GM18909 (cell line): ENCODE measurements at regions not wholly inside any gene's neighbourhood (a gene's known extent, or its start where the extent isn't known, plus 50 kb on each side); places are given as distances from the start of the nearest gene placed in this dataset.

Source experiments
- ATAC-seq: cut with Tn5 transposase; IDR thresholded peaks from one replicate; pipeline ENCODE4 v1.9.1; 2021; ENCODE audit warnings: mild to moderate bottlenecking; ENCODE audit not compliant: unreplicated experiment, poor library complexity

DNA sequence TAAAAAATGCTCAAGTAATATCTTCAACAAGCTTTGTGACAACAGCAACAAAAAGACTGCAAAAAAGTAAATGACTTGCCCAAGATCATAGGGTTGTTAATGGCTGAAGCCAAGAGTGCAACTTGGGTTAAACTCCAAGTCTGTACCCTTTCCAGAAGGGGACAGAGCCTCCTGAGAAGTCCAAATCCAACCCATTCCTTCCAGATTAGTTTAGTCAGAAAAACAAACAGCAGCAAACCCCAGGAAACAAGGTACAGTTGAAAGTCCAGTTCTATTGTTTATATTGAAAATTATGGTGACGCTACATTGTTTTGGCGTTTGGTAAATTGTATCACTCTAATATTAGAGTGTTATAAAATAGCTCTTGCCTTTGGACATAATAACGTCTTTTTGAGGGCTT is 239.9 kb downstream of the SPTSSA start:
- no peak for ATAC-seq

DNA sequence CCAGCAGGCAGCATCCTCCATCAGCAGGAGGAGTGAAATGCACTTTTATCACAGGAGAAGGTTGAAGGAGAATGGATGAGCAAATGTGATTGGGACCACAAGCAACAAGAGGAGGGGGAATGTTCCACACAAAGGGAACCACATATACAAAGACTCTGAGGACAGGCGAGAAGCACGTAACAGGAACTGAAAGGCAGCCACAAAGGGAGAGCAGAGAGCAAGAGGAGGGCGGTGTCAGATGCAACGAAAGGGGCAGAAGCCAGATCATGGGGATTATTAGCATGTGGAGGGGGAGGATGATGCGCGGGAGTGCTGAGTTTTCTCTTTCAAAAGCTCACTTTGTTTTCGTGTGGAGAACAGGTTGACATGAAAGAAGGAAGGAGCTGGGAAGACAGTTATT is 241.1 kb downstream of the SPTSSA start:
- peak; percentile 93 for ATAC-seq

DNA sequence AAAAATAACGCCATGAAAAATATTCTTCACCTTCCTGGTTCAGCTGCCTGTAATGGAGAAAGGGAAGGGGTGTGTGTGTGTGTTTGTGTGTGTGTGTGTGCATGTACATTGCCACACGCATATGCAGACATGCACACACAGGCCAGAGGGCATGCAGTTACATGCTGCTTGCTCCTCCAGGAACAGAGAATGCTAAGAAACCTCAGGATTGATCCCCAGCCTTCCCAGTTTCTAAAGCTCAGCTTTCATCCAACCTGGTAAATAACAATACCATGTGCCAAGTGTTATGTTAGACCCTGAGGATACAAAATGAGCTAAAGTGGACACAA is 241.7 kb downstream of the SPTSSA start:
- no peak for ATAC-seq

DNA sequence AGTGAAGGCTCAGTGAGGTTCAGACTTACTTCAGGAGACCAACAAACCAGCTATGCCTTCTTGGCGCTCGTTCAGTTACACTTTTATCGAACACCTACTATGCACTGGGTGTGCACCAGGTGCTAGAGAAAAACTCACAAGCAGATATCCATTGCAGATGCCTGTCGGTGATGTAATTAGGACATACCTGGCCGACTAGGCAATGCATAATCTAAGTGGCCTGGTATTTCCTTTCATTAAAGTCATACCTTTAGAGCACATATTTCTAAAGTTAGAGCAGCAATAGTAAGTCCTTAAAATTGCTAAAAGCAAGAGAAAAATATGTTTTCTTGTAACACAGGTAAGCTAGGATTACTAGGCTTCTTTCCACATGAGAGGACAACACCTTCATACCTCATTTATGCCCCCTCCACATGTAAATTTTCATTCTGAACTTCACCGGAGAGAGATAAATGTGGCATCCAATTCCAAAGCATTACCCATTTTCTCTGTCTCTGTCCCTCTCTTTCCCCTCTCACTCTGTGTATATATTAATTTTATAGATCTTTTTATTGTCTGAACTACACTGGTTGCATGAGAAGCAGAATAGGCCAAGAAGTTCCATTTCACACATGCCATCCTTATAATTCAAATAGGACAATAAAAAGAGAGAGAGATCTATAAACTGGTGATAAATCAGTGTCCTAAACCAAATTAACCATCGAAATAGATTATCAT is 242.2 kb downstream of the SPTSSA start:
- ATAC-seq = no peak

DNA sequence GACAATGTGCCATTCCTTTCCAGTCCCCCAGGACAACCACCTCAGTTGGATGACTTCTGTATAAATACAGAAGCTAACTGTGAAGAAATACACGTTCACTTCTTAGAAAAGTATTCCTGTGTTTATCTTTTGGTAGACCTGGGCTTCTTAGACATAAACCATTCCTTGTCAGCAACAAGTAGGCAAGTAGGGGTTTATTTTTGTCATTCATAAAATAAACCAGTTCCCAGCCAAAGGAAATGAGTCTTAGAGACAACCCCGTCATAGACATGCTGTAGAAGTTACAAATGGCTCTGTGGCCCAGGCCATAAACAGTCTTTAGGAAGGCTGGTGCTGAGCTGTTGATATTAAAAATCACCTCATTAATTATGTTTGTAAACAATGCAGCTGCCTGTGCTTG is 243.2 kb downstream of the SPTSSA start:
- ATAC-seq = no peak

DNA sequence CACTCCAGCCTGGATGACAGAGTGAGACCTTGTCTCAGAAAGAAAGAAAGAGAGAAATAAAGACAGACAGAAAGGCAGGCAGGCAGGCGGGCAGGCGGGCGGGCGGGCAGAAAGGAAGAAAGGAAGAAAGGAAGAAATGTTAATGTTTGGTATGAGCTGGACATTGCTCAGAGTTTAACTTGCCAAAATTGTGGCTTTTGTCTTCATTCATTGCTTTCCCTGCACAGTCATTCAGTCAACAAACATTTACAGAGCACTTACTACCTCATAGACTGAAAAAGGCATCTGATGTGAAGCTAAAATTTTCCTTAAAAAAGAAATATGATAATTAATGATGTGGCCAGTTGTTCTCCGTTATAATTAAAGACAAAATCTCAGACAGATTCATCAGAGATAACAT is 247.1 kb downstream of the SPTSSA start:
- ATAC-seq = no peak

DNA sequence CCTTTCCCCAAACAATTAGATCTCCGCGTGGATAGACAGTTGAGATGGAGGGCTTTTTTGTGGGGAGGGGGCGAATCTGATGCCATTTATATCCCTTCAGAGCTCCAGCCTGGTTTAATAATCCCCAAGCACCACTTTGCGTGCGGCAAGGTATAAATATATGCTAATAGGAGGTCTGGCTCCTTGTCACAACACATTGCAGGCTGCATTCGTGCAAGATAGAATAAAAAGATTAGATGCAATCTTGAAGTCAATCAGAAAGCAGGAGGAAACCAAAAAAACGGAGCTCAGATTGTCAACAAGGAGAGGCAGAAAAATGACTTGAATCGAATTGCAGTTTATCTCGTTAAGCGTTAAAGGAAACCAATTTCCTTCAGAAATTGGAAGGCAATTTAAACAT is 248.7 kb downstream of the SPTSSA start:
- ATAC-seq = no peak

DNA sequence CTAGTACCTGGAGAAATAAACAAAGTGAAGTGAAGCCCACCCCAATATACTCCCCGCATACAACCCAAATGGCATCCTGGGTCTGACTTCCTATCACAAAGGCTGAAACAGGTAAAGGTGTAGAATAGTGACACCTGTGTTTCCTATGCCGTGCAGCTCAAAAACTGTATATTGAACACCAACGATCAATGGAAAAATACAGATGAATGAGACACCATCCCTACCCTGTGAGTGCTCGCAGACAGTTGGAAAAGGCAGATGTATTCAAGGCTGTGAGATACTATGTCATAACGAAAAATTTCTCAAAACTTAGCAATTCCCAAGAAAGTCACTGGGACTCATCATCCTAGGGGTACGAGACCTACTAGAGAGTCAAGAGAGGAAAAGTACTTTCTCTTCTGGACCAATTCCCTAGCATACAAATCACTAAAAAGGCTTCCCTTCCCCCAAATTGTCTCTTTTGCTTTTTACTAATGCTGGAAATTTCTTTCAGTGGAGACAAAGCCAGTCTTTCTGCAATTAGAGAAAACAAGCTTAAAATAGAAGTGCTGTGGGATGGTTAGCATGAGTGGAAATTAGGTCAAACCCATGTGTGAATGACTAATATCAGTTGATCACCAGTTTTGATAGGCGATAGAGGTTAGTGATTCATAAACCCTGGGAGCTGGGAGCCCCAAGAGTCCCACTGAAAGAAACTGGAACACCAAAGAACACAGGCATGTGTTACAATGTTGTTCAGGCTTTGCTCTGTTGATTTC is 249.7 kb downstream of the SPTSSA start:
- no peak for ATAC-seq

DNA sequence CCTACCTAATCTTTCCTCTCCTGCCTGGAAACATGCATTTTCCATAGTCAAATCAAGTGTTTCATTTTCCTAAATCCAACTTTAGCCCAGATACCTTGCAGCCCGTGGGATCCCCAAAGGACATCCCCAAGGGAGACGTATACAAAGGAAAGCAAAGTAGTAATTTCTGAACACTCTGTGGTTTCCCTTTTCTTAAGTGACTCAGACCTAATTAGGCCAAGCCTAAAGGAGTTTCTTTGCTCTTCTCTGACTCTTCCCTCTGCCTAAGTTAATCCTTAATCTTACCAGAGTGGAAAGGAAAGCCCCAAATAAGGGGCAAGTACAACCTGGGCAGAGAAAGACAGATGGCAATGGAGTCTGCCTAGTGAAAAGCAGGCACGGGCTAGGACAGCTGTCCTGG is 250.3 kb downstream of the SPTSSA start:
- peak; percentile 92 for ATAC-seq

DNA sequence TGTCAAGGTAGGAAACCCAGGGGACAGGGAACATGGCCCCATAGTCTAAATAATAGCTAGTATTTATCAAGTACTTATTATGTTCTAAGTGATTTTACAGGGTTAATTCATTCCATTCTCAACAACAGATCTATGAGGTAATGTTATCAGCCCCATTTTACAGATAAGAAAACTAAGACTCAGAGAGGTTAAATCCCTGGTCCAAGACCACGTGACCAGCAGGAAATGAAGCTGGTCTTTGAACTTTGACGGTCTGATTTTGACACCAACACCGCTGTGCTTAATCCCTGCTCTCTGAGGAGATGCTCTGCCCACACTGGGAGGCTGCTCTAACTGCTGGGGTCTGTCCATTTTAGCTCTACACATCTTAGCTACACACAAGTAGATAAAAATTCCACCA is 253.5 kb downstream of the SPTSSA start:
- ATAC-seq = no peak

DNA sequence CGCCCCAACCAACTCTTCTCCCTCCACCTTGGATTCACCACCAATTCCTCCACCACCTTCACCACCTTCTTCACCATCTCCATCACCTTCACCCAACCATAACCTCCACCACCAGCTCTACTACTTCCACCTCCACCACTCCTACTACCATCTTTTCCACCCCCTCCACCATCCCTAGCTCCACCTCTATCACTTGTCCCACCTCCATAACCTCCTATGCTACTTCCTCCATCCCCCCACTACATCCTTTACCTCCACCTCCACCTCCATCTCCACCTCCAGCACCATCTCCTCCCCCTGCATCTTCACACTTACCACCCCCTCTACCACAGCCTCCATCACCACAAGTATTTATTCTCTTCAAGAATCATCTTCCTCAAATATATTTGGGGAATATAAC is 254.9 kb upstream of the EGLN3 start:
- ATAC-seq = no peak

DNA sequence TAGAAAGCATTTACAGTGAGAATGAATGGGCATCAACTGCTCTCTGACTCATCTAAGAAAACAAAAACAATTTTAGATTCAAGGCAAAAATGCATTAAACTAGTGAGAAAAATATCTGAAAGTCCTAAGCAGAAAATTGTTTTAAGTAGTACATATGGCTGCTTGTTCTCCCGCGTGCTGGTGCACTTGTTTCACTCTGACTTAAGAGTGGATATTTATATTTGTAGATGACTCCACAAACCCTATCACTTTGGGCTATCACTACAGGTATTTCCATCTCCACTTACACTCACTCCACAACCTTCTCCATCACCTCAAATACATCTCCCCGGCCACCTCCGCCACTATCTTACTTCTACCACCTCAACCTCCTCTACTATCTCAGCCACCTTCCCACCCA is 253.9 kb upstream of the EGLN3 start:
- ATAC-seq = no peak

DNA sequence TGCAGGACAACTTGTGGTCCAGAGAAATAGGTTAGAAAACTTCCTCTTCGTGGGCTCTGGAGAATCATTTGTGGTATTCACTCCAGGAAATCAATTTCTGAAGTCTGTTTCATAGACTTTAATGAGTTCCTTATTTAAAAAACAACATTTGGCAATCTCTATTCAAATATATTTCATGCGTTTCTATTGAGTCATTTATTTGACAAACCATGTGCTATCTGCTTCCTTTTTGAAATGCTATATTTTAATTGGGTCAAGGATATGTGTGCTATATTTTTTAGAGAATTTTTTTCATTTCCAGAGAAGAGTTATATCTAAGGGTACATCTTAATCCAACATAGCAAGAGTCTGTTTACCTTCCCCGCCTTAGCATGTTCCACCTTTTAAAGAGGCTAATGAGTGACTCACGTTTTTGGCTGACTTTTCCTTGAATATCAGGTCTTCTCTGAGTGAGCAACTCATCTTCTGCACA is 252.4 kb upstream of the EGLN3 start:
- no peak for ATAC-seq

DNA sequence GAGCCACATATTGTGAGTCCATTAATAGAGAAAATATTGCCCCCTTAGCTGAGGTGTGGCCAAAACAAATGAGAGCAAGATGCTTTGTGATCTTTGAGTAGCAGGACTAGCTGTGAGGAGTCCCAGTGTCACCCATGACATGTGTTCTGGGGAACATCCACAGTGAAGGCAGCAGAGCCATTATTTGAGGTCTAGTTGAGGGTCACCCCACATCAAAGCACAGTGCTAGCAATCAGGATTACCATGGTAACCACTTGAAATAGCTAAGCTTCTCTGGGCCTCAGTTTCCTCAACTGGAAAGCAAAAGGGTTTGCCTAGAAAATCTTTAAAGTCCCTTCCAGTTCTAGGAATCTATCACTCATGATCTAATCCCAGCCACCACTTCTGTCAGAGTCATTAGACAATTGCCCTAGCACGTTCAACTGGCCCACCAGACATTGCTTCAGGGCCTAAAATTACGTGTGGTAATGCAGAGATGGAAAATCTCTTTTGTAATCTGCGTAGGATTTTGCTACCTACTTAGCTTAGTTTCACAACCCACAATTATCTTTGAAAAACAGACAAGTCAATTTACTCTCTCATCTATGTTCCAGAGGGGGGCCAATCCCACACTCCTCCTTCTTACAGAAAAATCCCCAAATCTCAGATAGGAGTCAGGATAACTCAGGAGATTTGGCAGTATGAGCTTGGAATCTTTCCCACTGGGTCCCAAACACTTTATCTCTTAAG is 251.2 kb upstream of the EGLN3 start:
- no peak for ATAC-seq

DNA sequence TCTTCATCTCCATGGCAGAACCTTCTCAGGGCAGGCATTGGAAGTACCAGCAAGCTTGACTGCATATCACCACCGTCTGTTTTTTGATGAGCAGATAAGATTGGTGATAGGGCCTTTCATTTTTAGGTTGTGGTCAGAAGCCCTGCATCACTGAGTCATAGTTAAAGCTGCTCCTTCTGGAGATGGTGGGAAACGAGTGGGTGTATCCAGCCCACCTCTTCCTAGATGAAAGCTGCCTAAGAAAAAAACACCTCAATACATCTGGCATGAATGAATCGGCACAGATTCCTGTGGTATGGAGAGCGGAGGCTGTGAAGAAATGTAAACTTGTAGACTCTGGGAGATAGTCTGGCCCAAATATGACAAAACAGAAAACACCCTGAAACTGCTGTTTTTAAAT is 248.7 kb upstream of the EGLN3 start:
- ATAC-seq = no peak

DNA sequence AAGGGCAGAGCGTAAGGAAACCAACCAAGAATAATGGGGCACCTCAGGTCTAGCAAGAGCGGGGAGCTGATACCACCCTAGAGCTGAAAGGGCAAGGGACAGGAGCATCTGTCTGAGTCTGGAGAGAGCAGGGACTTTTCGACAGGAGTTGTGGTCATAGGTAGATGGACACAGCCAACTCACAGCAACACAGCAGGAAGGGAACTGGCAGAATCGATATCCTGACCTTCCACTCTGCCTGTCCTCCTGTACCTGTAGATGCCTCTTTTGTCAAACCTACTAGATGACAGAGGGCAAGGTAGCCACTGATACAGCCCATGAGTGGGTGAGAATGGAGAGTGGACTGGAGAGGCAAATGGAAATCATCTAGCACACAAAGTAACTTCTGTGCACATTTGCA is 247.2 kb upstream of the EGLN3 start:
- ATAC-seq = no peak

DNA sequence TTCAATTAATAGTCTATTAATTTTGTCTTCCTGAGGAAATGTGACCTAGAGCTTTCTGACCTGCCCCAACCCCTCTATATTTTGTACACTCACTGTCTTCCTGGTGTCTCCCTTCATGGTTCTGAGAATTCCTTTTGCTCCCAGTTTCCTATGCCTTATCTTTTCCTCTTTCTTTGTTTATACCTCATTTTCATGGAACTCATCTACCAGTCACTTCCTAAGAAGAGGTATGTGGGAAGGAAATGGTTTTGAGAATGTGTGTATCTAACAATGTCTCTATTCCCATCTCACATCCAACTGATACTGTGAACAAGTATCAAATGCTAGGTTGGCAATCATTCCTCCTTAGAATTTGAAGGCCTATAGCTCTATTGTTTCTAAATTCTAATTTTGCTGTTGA is 245.1 kb upstream of the EGLN3 start:
- ATAC-seq = no peak

DNA sequence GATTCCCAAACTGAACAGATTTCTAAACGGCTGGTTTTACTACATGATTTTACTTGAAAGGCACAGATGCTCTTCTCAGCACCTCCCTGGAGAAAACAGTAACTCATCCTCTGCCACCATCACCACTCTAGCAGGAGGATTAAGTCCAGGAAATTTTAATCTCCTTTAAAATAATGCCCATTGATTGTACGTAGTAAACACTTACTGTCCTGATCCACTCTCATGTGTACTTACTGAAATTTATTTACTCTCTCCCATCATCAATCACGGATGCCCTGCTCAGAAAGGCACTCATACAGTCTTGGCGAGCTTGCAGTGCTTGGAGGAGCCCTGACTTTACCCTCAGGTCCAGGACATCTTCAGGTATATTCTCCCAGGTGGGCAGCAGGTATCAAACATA is 239.8 kb upstream of the EGLN3 start:
- ATAC-seq = no peak

DNA sequence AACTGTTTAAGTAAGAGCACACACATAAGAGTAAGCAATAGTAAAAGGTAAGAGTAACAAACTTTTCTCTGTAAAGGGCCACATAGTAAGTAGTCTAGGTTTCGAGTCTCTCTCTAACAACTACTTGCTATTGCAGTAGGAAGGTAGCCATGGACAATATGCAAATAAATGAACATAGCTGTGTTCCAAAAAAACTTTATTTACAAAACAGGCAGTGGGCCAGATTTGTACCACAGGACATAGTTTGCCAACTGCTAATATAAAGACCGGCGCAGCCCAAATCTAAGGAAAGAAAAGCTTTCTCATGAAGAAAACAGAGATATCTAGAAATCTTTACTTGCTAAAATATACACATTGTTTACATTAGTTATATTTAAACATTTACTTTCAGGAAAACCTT is 239.0 kb upstream of the EGLN3 start:
- no peak for ATAC-seq

DNA sequence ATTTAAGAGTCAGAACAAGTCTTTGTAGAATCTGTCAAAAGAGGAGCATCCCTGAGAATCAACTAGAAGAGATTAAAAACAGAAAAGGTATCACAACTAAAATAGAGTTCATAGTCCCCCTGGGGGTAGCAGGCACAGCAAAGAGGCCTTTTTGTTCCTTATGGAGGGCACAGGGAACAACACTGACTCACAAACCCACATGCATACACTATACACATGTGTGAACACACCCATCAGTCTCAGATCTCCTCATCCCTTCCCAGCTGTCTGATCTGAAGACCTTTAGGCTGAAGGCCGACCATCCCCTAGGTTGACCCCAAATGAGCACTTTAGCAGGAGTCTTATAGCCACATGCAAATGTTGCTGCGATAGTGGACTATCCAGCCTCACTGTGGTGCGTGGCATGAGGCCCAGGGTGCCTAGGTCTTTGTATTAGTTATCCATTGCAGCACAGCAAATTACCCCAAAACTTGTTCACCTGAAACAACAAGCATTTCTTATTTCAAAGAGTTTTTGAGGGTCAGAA is 236.7 kb upstream of the EGLN3 start:
- ATAC-seq = no peak

DNA sequence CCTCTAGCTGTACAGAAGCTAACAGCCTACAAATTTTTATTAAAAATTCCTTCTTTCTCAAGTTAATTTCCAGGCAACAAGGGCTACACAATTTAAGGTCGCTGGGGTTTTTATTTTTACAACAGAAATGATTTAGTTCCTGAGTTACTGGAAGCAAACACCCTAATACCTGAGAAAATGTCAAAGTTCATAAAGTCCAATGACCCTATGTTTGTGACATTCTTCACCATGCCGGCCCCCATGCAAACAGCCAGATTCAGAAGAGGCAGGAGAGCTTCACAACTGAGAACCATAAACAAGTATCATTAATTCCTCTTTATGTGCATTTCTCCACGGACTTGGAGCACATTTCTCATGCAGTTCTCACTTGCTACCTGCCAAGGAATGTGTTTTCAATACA is 236.2 kb upstream of the EGLN3 start:
- no peak for ATAC-seq
